SK-N-SH (cell line): ENCODE measurements at regions not wholly inside any gene's neighbourhood (a gene's known extent, or its start where the extent isn't known, plus 50 kb on each side); places are given as distances from the start of the nearest gene placed in this dataset.

Experiments
- CTCF ChIA-PET: fragments of 300-600, 350-600 bp; formaldehyde crosslinking; extraction: SDS; loops from one replicate; lab custom pipeline; 2021; lab: Yijun Ruan, JAX
- POLR2A ChIA-PET: fragments of 350-600 bp; sonication (Branson Sonifier 250); formaldehyde crosslinking; extraction: SDS; loops from one replicate; lab custom pipeline; 2020; ENCODE audit warnings: antibody characterized with exemption, inconsistent platforms; lab: Yijun Ruan, JAX
- DNase-seq: peaks from one replicate; pipeline ENCODE4 v3.0.0; 2012
- H2AFZ ChIP-seq: fragments of 200-600 bp; sonication (generic); 2 replicates; pipeline ENCODE4 v1.8.1; 2016; ENCODE audit warnings: antibody characterized with exemption, mild to moderate bottlenecking, low read depth
- H3F3A ChIP-seq: fragments of 200-600 bp; sonication (generic); replicated peaks from 2 replicates; pipeline ENCODE3; 2016; ENCODE audit warnings: antibody characterized with exemption, mild to moderate bottlenecking; ENCODE audit not compliant: insufficient read depth
- H3K27ac ChIP-seq, 2 experiments: fragments of 200-500 bp in 1 of 2; fragments of 200-600 bp in 1 of 2; sonication (Bioruptor generic) in 1 of 2; sonication (generic), shearing (Covaris generic) in 1 of 2; 2 replicates each; pipeline versions ENCODE4 v1.5.1 to v1.6.1; 2014 to 2016; ENCODE audit warnings: low read depth in 2 of 2, inconsistent platforms in 1 of 2, low read length in 1 of 2, mild to moderate bottlenecking in 1 of 2, mixed read lengths in 1 of 2
- H3K27me3 ChIP-seq: fragments of 200-600 bp; sonication (generic), shearing (Covaris generic); 2 replicates; pipeline ENCODE4 v1.6.1; 2016; ENCODE audit warnings: mixed run types; ENCODE audit not compliant: insufficient read depth
- H3K36me3 ChIP-seq, 2 experiments: fragments of 200-500 bp in 1 of 2; fragments of 200-600 bp in 1 of 2; sonication (Bioruptor generic) in 1 of 2; sonication (generic) in 1 of 2; replicated peaks in 1 of 2; 2 replicates each; pipeline versions ENCODE3 to v1.5.1; 2014 to 2016; ENCODE audit warnings: low read length in 1 of 2, mild to moderate bottlenecking in 1 of 2; ENCODE audit not compliant: insufficient read depth in 2 of 2, control insufficient read depth in 1 of 2
- H3K4me1 ChIP-seq, 2 experiments: fragments of 200-500 bp in 1 of 2; fragments of 200-600 bp in 1 of 2; sonication (Bioruptor generic) in 1 of 2; sonication (generic), shearing (Covaris generic) in 1 of 2; 2 replicates each; pipeline versions ENCODE4 v1.5.1 to v1.6.1; 2014 to 2016; ENCODE audit warnings: low read depth in 1 of 2, low read length in 1 of 2, mixed run types in 1 of 2; ENCODE audit not compliant: insufficient read depth in 2 of 2, control insufficient read depth in 1 of 2
- H3K4me2 ChIP-seq: fragments of 200-600 bp; sonication (generic), shearing (Covaris generic); 2 replicates; pipeline ENCODE4 v1.6.1; 2017; ENCODE audit warnings: mixed run types
- H3K4me3 ChIP-seq, 2 experiments: fragments of 200-500 bp in 1 of 2; fragments of 200-600 bp in 1 of 2; sonication (Bioruptor generic) in 1 of 2; sonication (generic), shearing (Covaris generic) in 1 of 2; 2 replicates each; pipeline versions ENCODE4 v1.5.1 to v1.8.1; 2014 to 2016; ENCODE audit warnings: low read depth in 2 of 2, inconsistent platforms in 1 of 2, low read length in 1 of 2, mild to moderate bottlenecking in 1 of 2, mixed read lengths in 1 of 2, moderate library complexity in 1 of 2
- H3K79me2 ChIP-seq: fragments of 200-600 bp; sonication (generic); 2 replicates; pipeline ENCODE4 v1.8.1; 2017; ENCODE audit warnings: mild to moderate bottlenecking; ENCODE audit not compliant: insufficient read depth
- H3K9ac ChIP-seq: fragments of 200-600 bp; sonication (generic); 2 replicates; pipeline ENCODE4 v1.6.1; 2017; ENCODE audit warnings: mixed run types
- H3K9me2 ChIP-seq: fragments of 200-600 bp; sonication (generic); 2 replicates; pipeline ENCODE4 v1.6.1; 2017; ENCODE audit warnings: mixed run types
- H3K9me3 ChIP-seq: fragments of 200-600 bp; sonication (generic); 2 replicates; pipeline ENCODE4 v1.6.1; 2017; ENCODE audit warnings: mixed run types, mild to moderate bottlenecking, moderate library complexity
- H4K20me1 ChIP-seq: fragments of 200-600 bp; sonication (generic); 2 replicates; pipeline ENCODE4 v1.6.1; 2017; ENCODE audit warnings: mild to moderate bottlenecking, mixed run types; ENCODE audit not compliant: insufficient read depth
- CTCF ChIP-seq: fragments of 200-600 bp; sonication (generic); IDR thresholded peaks from 2 replicates; pipeline ENCODE4 v1.6.1; 2017; ENCODE audit warnings: antibody characterized with exemption, mild to moderate bottlenecking, moderate library complexity
- ELF1 ChIP-seq: IDR thresholded peaks from 2 replicates; pipeline ENCODE4 v1.4.0; 2012
- EP300 ChIP-seq, 2 experiments: IDR thresholded peaks; 2 replicates each; pipeline versions ENCODE4 v1.4.0 to v1.6.1; 2012; ENCODE audit warnings: borderline replicate concordance in 1 of 2, low read depth in 1 of 2, low read length in 1 of 2
- FOSL2 ChIP-seq: IDR thresholded peaks from 2 replicates; pipeline ENCODE4 v1.4.0; 2012; ENCODE audit warnings: low read depth, mild to moderate bottlenecking, moderate library complexity, borderline replicate concordance
- FOXJ3 ChIP-seq: sonication (generic); formaldehyde crosslinking; IDR thresholded peaks from 2 replicates; pipeline ENCODE4 v1.5.1; 2020; ENCODE audit warnings: mild to moderate bottlenecking, missing genetic modification reagents
- FOXM1 ChIP-seq: IDR thresholded peaks from 2 replicates; pipeline ENCODE4 v1.4.0; 2012; ENCODE audit warnings: low read depth, mild to moderate bottlenecking
- GATA2 ChIP-seq: sonication (generic); formaldehyde crosslinking; IDR thresholded peaks from 2 replicates; pipeline ENCODE4 v1.5.0; 2020; ENCODE audit warnings: mild to moderate bottlenecking, missing genetic modification reagents
- IRF3 ChIP-seq: fragments of 150-350 bp; IDR thresholded peaks from 2 replicates; pipeline ENCODE4 v1.6.1; 2016; ENCODE audit warnings: mild to moderate bottlenecking, low read depth, low read length
- MAX ChIP-seq: IDR thresholded peaks from 2 replicates; pipeline ENCODE4 v1.4.0; 2012; ENCODE audit warnings: low read depth
- MXI1 ChIP-seq: IDR thresholded peaks from 2 replicates; pipeline ENCODE4 v1.6.1; 2012; ENCODE audit warnings: mild to moderate bottlenecking, low read depth, low read length, improper control_type of control experiment
- NRF1 ChIP-seq: IDR thresholded peaks from 2 replicates; pipeline ENCODE4 v1.6.1; 2012; ENCODE audit warnings: low read depth, mild to moderate bottlenecking, low read length
- POLR2AphosphoS5 ChIP-seq: IDR thresholded peaks from 2 replicates; pipeline ENCODE4 v1.6.1; 2012; ENCODE audit warnings: low read depth, low read length
- RAD21 ChIP-seq: IDR thresholded peaks from 2 replicates; pipeline ENCODE4 v1.6.1; 2012; ENCODE audit warnings: mild to moderate bottlenecking, low read length
- RCOR1 ChIP-seq: fragments of 150-350 bp; IDR thresholded peaks from 2 replicates; pipeline ENCODE4 v1.6.1; 2017; ENCODE audit warnings: antibody characterized with exemption, low read length
- RXRA ChIP-seq: IDR thresholded peaks from 2 replicates; pipeline ENCODE4 v1.4.0; 2012; ENCODE audit warnings: low read depth, mild to moderate bottlenecking, borderline replicate concordance
- TAF1 ChIP-seq: IDR thresholded peaks from 2 replicates; pipeline ENCODE4 v1.6.1; 2012; ENCODE audit warnings: low read depth, mild to moderate bottlenecking, low read length, moderate library complexity, borderline replicate concordance
- USF1 ChIP-seq: IDR thresholded peaks from 2 replicates; pipeline ENCODE4 v1.4.0; 2012; ENCODE audit warnings: low read depth, borderline replicate concordance
- YY1 ChIP-seq: IDR thresholded peaks from 2 replicates; pipeline ENCODE4 v1.4.0; 2012; ENCODE audit warnings: low read depth, mild to moderate bottlenecking
- WGBS: methylation state at CpG from one replicate; pipeline ENCODE4 v1.1.6; 2017; ENCODE audit warnings: low lambda C conversion rate; 5-methylcytosine and 5-hydroxymethylcytosine counted together

- Histone ChIP-seq H4K20me1 (no peaks in the 10 kb centered on the region), H3F3A (no peaks in the 10 kb centered on the region), H2AFZ (no peak overlapping the region), H3K79me2 (no peaks in the 10 kb centered on the region), H3K4me1 (no peaks in the 10 kb centered on the region), H3K27ac (no peak overlapping the region), H3K4me2 (no peak overlapping the region), H3K27me3 (no peaks in the 10 kb centered on the region), H3K9me2 (no peaks in the 10 kb centered on the region), H3K36me3 (no peaks in the 10 kb centered on the region), H3K9ac (no peak overlapping the region), H3K4me3 (no peak overlapping the region), H3K9me3 (no peaks in the 10 kb centered on the region)
- POLR2A ChIA-PET = no interaction called here
- DNase-seq = no peak
- TF ChIP-seq FOXM1 (no peak), FOXJ3 (CRISPR knock-in tag) (no peak), RCOR1 (no peak), MXI1 (no peak), ELF1 (no peak), CTCF (no peak), RAD21 (no peak), FOSL2 (no peak), IRF3 (no peak), RXRA (no peak), NRF1 (no peak), MAX (no peak), EP300 (IDR thresholded peaks at IDR 0.05; ENCODE audit: borderline replicate concordance in 1 of 2, low read depth in 1 of 2, low read length in 1 of 2) (no peak), TAF1 (no peak), GATA2 (CRISPR knock-in tag) (no peak), POLR2AphosphoS5 (no peak), YY1 (no peak), USF1 (no peak)
- WGBS = 5% methylated on average over 3 of the region's 3 CpGs
- CTCF ChIA-PET = no interaction called here
These were observed 368.0 kb upstream of the DLGAP1 start for GRCh38 chr18:4823091-4823490.
